ENCODE measurements at regions not wholly inside any gene's neighbourhood (a gene's known extent, or its start where the extent isn't known, plus 50 kb on each side); places are given as distances from the start of the nearest gene placed in this dataset.

DNA sequence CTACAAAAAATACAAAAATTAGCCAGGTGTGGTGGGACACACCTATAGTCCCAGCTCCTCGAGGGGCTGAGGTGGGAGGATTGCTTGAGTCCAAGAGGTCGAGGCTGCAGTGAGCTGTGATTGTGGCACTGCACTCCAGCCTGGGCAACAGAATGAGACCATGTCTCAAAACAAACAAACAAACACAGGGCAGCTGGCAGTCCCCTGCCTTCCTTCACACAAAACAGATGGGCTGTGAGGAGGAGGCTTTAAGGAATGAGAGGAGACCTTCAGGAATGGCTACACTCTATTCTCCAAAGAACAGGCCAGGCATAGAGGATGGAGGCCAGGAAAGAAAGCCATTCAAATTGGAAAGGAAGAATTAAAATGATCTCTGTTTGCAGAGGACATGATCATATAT is 65.6 kb upstream of the MAML3 start:
- TF ChIP-seq, protein P1, sequence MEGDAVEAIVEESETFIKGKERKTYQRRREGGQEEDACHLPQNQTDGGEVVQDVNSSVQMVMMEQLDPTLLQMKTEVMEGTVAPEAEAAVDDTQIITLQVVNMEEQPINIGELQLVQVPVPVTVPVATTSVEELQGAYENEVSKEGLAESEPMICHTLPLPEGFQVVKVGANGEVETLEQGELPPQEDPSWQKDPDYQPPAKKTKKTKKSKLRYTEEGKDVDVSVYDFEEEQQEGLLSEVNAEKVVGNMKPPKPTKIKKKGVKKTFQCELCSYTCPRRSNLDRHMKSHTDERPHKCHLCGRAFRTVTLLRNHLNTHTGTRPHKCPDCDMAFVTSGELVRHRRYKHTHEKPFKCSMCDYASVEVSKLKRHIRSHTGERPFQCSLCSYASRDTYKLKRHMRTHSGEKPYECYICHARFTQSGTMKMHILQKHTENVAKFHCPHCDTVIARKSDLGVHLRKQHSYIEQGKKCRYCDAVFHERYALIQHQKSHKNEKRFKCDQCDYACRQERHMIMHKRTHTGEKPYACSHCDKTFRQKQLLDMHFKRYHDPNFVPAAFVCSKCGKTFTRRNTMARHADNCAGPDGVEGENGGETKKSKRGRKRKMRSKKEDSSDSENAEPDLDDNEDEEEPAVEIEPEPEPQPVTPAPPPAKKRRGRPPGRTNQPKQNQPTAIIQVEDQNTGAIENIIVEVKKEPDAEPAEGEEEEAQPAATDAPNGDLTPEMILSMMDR (IDR thresholded peaks at IDR 0.05; ENCODE audit: borderline replicate concordance, extremely low read depth, low read length, poor library complexity, severe bottlenecking), result no peak
- TF ChIP-seq EZH2 (IDR thresholded peaks at IDR 0.05; ENCODE audit: borderline replicate concordance, low read depth, low read length, severe bottlenecking), result no peak
